Sigmoid colon (tissue), 4 donors: ENCODE measurements at regions not wholly inside any gene's neighbourhood (a gene's known extent, or its start where the extent isn't known, plus 50 kb on each side); places are given as distances from the start of the nearest gene placed in this dataset.

Source experiments
- CTCF ChIP-seq, 4 experiments: fragments of 450-650 bp in 3 of 4; fragments of 200-600 bp in 1 of 4; IDR thresholded peaks; one replicate each; pipeline ENCODE4 v1.5.1; 2016 to 2019; ENCODE audit warnings: antibody characterized with exemption in 4 of 4, mild to moderate bottlenecking in 3 of 4, moderate library complexity in 2 of 4
- EP300 ChIP-seq, 4 donors: sonication (generic); formaldehyde crosslinking; IDR thresholded peaks; one replicate each; pipeline ENCODE4 v1.6.1; 2017; ENCODE audit warnings: antibody characterized with exemption in 4 of 4
- POLR2A ChIP-seq, 2 donors: fragments of 450-650 bp; IDR thresholded peaks; one replicate each; pipeline ENCODE4 v1.6.1; 2016; ENCODE audit warnings: antibody characterized with exemption in 2 of 2, mild to moderate bottlenecking in 2 of 2, moderate library complexity in 2 of 2

DNA sequence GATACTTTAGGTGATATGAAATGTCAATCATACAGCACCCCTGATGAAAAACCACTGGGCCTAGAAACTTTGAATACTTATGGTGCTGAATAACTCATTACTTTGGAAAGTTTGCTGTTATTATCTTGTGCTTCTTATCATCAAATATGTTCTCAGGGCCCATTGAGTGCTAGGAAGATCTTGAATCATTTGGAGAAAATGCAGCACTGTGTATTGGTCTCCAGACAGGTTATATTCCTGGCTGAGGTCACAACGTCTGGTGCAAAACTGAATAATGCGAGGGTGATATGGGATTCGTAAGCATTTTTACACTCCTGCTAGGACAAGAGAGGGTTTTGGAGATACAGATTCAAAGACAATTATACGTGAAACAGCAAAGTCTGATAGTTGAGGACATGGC is 249.4 kb upstream of the TNC start:
- TF ChIP-seq EP300 (IDR thresholded peaks at IDR 0.05) (no peak), CTCF (IDR thresholded peaks at IDR 0.05) (no peak), POLR2A (IDR thresholded peaks at IDR 0.05) (no peak)
